ENCODE measurements at regions not wholly inside any gene's neighbourhood (a gene's known extent, or its start where the extent isn't known, plus 50 kb on each side); places are given as distances from the start of the nearest gene placed in this dataset.
"Not testable (repeated sequence)": the region's sequence is repeated elsewhere in the genome, so short reads cannot be mapped to it uniquely, and the experiment has no call there.

DNA sequence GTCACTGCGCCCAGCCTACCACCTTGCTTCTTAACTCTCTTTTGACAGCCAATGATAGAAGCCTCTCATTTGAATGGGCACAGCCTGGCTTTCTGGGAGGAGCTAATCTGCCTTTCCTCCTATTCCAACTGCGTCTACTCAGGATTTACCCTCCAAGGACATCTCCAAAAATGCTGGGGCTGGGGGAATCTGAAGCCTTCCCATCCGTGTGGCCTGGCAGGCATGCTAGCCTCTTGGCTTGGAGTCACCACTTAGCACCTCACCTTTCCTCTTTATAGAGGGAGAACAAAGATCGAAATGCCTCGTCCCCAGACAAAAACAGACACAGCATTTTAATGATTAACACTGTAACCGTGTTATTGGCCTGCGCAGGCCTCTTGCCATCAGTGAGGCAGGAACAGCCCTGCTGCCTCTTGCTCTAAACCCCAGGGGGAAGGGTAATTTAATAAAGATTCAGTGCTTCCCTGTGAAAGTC, 108.2 kb upstream of the KLF4 start:
- in situ Hi-C loops (cut with HindIII; ENCODE audit: low sequenced_read_pairs), result no loop called here

DNA sequence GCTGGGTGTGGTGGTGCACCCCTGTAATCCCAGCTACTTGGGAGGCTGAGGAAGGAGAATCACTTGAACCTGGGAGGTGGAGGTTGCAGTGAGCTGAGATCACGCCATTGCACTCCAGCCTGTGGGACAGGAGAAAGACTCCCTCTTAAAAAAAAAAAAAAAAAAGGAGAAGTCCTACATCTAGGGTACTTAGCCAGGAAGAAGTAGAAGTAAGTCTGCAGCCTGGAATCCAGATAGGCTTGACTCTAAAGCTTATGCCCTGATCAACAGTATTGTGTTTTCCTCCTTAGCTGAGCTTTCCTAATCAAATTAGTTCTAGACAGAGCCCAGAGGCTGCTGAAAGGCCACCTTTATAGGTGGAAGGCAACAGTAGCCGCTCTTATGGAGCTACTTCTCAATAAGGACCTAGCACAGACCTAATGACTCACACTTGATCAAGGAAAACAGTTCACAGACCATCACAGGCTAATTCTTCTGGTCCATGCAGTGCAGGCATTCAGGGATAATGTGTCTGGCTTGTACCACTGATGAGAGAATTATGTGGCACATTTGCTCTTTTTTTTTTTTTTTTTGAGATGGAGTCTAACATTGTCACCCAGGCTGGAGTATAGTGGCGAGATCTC, 105.5 kb upstream of the KLF4 start:
- in situ Hi-C loops (cut with HindIII; ENCODE audit: low sequenced_read_pairs), result no loop called here

DNA sequence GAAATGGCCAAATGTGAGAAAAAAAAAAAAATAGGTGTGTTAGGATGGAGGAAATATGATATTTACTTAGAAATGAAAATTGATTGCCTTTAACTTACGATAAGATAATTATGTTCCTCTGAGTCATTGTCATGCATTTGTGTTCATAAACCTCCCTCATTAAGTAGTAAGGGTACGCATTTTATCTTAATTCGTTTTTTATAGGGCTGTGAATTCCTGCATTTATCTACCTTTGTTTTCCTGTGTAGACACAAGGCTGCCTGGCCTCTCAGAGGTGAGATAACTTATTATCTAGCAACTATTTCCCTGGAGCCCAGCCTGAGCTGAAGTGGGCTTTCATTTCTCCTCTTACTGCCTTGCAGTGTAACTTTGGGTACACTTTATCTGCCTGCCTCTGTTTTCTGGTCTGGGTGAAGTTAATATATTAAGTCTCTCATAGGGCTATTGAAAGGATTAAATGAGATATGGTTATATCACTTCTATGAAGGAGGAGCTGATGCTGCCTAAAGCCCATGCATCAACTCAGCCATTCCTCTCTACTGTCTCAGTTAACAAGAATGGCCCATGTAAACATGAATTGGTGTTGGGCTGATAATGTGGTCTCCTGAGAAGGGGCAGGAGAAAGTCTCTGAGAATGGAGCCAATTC, 103.8 kb upstream of the KLF4 start:
- in situ Hi-C loops (cut with HindIII; ENCODE audit: low sequenced_read_pairs), result no loop called here

DNA sequence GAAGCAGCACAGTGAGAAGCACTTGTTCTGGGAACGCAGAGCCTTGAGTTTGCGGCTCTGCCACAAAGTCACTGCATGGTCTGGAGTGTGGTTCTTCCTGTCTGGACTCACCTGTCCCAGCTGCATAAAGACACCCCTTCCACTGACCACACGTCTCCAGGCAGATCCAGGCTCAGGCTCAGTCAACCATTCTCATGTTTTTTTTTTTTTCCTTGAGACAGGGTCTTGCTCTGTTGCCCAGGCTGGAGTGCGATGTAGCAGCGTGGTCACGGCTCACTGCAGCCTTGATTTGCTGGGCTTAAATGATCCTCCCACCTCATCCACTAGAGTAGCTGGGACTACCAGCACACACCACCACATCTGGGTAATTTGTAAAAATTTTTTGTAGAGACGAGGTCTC, 102.9 kb upstream of the KLF4 start:
- in situ Hi-C loops (cut with HindIII; ENCODE audit: low sequenced_read_pairs), result no loop called here

DNA sequence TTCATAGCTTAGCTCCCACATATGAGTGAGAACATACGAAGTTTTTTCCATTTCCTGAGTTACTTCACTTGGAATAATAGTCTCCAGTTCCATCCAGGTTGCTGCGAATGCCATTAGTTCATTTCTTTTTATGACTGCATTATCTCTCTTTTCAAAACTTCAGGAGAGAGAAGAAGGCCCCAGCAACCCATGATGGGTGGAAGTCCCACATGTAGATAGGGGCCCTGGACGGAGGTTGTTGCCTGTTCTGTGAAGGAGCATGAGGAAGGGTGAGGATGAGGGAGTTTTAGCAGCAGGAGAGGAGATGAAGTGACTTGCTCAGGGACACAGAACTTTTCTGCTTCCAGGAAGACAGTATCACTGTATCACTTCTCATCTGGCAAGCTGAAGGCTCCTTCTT, 102.2 kb upstream of the KLF4 start:
- in situ Hi-C loops (cut with HindIII; ENCODE audit: low sequenced_read_pairs), result no loop called here

DNA sequence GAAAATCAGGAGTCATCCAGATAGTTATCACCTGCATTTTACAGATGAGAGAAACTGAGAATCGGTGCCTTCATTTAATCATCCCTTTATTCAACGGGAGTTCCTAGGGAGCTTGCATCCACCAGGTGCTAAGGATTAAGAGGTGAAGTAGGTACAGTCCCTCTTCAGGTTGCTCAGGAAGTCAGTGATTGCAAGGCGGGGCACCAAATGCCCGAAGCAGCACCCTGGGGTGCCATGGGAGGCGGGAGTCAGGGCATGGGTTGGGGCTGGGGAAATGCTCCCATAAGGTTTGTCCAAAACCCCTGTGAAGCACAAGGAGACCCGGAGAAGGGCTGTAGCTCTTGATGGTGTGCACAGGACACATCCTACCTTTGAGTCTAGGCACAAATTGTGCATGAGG, 98.8 kb upstream of the KLF4 start:
- in situ Hi-C loops (cut with HindIII; ENCODE audit: low sequenced_read_pairs), result no loop called here

DNA sequence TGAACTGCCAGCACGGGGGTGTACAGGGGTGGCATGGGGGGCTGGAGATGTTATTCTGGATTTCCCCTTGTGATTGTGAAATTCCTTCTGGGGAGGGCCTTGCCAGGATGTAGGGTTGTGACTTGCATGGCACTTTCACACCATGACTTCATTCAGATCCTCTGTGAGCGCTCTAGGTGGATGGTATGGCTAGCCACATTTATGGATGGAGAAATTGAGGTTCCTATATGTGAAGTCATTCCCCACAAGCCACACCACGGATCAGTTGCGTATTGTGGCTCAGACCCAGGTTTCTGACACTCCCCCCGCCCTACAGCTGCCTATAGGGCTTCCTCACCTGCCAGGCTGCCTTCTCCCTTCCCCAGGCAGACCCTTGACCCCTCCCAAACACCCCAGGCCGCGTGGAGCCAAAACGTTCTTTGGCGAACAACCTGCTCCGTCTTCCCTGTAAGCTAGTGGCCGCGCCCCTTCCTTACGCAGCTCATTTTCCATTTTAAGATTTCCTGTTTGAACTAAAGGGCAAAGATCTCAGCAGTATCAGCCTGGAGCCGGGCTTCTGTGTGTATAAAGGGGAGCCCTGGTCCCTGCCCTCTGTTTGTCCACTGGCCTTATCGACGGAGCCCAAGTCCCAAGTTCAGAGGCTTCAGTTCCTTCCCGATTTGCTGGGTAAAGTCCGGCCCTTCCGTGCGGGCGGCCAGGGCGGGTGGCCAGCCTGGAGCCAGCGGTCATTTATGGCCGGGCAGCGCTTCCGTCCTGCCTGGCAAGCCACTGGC, 97.8 kb upstream of the KLF4 start:
- in situ Hi-C loops (cut with HindIII; ENCODE audit: low sequenced_read_pairs), result no loop called here

DNA sequence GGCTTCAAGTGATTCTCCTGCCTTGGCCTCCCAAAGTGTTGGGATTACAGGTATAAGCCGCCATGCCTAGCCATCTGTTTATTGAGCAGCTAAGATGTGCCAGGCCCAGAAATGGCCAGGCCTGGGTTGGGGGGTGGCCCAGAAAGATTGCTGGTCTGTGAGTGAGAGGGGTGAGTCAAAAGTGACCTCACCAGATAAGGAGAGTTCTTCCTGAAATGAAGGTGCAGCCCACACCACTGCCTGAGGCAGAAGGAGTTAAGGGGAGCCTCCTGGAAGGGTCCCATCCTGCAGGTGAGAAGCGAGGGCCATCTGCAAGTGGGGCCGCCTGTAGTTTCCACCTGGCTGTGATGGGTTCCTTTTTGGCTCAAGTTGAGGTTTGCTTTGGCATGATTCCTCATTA, 96.9 kb upstream of the KLF4 start:
- in situ Hi-C loops (cut with HindIII; ENCODE audit: low sequenced_read_pairs), result no loop called here

DNA sequence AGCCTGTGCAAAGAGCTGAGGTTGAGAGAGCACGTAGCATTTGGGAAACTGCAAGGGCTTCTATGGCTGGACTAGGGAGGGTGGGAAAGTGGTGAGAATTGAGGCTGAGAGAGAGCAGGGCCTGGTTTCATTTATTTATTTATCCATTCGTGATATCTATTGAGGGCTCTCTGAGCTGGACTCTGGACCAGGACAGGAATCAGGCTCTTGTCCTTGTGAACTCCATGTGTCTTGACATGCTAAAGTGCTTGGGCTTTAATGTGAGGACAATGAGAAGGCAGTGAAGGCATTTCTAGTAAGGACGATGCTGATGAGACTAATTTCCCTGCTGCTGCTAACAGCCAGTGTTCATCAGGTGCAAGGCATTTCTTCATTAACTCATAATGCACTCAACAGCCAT, 95.9 kb upstream of the KLF4 start:
- in situ Hi-C loops (cut with HindIII; ENCODE audit: low sequenced_read_pairs), result no loop called here

DNA sequence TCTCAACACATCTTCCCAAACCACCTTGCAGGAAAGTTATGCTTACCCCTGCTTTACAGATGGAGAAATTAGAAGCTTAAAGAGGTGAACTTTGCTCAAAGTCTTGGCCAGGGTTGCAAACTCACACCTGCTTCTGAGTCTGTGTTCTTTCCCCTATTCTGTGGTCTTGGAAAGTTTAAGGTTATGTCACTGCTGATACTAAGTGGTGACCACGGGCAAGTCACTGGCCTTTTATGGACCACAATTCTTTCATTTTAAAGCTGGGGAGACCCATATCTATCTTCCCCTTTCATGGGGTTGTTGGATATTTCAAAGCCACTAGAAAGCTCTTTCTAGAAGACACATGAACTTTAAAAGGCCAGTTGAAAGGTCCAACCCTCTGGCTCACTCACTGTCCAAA, 95.4 kb upstream of the KLF4 start:
- in situ Hi-C loops (cut with HindIII; ENCODE audit: low sequenced_read_pairs), result no loop called here

DNA sequence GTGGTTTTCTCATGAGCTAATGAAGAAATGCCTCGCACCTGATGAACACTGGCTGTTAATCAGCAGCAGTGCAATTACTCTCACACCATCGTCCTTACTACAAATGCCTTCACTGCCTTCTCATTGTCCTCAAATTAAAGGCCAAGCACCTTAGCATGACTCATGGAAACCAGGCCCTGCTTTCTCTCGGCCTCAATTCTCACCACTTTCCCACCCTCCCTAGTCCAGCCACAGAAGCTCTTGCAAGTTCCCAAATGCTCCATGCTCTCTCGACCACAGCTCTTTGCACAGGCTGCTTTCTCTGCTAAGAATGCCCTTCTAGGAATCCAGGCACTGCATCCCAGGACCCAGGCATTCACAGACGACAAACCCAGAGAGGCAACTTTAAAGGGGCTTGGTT, 94.6 kb upstream of the KLF4 start:
- in situ Hi-C loops (cut with HindIII; ENCODE audit: low sequenced_read_pairs), result no loop called here

DNA sequence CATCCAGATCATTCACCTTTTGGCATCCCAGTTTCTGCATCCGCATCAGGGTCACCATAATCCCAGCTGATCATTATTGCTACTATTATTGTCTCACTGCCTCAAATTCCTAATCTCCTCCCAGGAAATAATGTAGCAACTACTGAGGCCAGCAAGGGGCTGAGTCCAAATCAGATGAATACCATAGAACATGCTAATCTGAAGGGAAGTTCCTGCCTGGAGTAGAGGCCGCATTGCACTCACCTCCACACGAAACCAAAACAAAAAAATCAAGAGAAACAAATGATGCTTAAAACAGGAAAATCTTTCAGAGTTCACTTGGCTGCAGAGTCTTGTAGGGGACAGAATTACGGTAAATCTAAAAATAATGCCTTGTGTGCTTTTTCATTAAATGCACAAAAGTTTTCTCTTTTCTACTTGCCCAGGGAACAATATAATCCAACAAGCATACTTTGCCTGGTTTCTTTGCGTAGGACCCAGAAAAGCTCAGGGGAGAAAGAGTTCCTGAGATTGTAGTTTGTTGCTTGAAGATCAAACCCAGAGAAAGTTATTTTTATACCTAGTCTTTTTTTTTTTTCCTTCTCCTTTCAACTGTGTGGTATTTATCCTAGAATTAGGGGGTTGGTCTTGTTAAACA, 87.7 kb upstream of the KLF4 start:
- in situ Hi-C loops (cut with HindIII; ENCODE audit: low sequenced_read_pairs), result no loop called here

DNA sequence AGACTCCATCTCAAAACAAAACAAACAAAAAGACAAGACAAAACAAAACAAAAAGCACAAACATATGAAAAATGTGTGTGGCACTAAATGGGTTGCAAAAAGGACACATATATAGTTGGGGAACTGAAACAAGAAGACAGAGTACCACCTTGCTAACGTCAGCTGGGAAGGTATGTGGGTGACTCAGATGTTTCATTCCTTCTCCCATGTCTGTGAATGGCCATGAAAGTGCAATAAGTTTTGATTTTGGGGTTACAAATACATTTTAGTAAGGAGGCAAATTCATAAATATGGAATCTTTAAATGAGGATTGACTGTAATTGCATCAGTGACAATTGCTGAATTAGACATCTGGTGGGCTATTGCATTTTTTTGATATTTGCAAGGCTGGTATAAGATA, 81.6 kb upstream of the KLF4 start:
- in situ Hi-C loops (cut with HindIII; ENCODE audit: low sequenced_read_pairs), result no loop called here

DNA sequence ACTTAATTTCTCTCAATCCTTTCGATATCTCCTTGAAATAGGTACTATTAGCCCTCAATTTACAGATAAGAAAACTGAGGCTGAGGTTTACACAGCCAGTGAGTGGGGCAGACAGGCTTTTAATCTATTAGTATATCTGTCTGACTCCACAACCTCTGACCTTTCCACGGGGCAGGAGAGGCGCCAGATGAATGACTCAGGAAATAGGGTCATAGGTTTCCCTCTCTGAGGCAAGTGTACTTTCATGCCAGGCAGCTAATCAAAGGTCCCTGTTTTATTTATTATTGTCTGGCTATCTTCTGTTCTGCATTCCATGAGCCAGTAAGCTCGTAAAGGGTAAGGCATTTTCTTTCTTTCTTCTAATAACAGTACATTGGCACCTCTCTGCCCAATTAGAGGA, 79.6 kb upstream of the KLF4 start:
- in situ Hi-C loops (cut with HindIII; ENCODE audit: low sequenced_read_pairs), result no loop called here

DNA sequence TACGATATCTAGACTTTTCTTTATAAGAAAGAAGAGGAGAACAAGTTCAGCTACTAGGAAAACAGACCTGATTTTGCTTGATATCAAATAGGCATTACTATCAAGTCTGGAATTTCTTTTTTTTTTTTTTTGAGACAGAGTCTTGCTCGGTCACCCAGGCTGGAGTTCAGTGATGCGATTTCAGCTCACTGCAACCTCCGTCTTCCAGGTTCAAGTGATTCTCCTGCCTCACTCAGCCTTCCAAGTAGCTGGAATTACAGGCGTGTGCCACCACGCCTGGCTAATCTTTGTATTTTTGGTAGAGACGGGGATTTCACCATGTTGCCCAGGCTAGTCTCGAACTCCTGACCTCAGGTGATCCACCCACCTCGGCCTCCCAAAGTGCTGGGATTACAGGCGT, 78.8 kb upstream of the KLF4 start:
- in situ Hi-C loops (cut with HindIII; ENCODE audit: low sequenced_read_pairs), result not testable (repeated sequence)

DNA sequence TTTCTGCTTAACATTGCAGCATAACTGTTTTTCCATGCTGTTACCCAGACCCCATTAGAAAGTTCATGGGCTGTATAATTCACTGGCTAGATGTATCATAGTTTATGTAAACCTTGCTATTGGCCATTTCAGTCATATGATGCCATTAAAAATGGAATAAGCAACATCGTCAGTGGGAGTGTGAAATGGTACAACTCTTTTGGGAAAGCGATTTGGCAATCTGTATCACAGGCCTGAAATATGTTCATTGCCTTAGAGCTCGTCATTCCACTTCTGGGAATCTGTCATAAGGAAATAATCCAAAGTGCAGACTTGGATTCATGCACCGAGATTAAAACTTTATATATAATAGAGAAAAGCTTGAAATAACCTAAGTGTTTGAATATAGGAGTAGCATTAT, 77.9 kb upstream of the KLF4 start:
- in situ Hi-C loops (cut with HindIII; ENCODE audit: low sequenced_read_pairs), result no loop called here

DNA sequence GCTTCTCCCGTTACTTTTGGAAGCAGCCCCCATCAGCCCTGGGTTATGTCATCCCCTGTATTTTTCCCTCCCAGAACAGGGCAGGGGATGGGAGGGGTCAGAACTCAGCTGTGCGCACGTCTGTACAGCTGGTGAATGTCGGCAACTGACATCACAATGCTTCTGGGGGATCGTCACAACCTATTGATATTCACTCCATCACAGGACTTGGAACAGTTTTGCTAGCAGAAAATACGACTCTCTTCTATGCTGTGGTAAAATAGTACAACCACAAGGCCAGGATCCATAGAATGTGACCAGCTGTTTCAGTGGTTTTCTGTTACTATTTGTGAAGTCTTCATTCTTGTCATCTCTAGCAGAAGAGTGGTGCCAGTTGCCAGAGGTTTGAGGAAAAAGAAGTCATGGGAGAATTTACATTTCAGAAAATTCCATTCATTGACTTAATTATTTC, 77.1 kb upstream of the KLF4 start:
- in situ Hi-C loops (cut with HindIII; ENCODE audit: low sequenced_read_pairs), result no loop called here

DNA sequence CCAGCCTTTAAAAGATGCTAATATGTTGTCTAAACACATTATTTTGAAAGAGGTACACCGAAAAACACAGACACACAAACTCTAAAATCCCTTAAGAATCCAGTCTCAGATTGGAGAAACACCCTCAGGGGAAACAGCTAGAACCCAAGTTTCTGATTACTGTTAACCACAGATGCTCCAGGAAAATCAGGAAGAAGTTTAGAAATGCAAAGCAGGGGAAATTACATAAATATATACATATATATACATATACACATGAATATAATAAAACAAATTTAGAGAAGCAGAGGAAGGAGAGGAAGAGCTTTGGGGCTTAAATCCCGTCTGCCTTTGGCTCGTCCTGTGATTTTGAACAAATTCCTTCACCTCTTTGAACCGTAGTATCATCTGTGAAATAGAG, 73.2 kb upstream of the KLF4 start:
- in situ Hi-C loops (cut with HindIII; ENCODE audit: low sequenced_read_pairs), result no loop called here

DNA sequence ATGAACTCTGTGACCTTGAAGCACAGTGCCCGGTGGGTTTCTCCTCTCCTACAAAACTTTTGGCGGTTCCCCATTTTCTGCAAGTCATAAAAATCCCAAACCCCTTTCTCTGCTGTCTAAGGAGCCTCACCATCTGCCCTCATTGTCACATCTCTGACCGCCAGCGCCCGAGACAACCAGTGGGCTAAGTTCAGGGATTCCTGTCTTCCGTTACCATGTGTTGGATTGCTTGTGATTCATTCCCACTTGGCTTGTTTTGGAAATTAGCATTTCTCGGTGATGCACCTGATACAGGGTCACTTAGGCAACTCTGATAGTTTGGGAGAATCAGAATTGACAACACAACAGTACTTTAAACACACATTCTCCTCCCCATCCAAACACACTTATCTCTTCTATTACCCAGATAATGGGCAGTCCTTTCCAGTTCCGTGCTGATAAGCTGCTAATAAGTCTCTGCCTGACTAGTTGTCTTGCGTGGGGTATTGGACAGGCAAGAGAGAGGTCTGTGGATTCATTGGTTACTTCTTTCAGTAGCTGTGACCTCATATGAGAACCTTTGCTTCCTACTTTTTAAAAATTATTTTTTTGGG, 70.0 kb upstream of the KLF4 start:
- in situ Hi-C loops (cut with HindIII; ENCODE audit: low sequenced_read_pairs), result no loop called here

DNA sequence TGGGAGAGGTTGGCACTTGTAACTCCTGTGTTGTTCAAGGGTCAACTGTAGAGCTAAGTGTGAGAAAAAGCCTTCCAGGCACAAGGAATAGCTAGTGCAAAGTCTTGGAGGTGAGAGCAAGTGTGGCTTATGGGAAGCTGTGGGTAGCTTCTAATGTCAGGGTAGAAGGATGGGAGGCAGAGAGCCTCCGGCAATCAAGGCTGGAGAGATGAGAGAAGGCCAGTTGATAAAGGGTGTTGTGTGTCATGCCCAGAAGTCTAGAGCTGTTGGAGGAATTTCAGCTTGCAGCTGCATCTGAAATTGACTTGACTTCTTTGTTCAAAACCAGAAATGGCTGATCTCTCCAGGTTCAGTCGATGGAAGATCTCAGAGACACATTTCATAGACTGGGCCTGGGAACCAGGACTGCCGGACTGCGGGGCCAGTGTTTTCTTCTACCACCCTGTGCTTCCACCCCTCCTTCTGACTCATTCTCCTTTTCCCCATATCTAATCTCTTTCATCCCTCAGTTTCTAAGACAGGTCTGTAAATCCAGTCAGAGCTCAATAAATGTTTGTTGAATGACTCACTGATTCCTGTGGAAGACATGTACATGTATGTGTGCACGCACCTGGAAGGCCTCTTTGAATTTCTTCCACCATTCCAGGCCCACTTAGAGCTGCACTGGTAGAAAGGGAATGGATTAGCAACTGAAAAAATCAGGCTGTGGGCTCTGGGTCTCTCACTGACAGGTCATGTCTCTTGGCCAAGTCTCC, 67.8 kb upstream of the KLF4 start:
- in situ Hi-C loops (cut with HindIII; ENCODE audit: low sequenced_read_pairs), result no loop called here

DNA sequence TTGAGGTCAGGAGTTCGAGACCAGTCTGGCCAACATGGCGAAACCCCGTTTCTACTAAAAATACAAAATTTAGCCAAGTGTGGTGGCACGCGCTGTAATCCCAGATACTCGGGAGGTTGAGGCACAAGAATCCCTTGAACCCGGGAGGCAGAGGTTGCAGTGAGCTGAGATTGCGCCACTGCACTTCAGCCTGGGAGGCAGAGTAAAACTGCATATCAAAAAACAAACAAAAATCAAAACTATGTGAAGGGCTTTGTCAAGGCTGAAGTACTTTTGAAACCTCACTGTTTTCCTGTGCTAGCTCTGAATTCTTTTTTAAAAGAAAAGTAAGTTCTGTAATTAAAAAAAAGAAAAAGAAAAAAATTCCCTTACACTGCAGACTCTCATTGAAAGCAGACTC, 65.1 kb upstream of the KLF4 start:
- in situ Hi-C loops (cut with HindIII; ENCODE audit: low sequenced_read_pairs), result no loop called here

Measured in endothelial cell of hepatic sinusoid (primary cell).